Transverse colon (tissue), 4 donors: ENCODE measurements at regions not wholly inside any gene's neighbourhood (a gene's known extent, or its start where the extent isn't known, plus 50 kb on each side); places are given as distances from the start of the nearest gene placed in this dataset.

ENCODE experiments used
- EP300 ChIP-seq: sonication (generic); formaldehyde crosslinking; IDR thresholded peaks from one replicate; pipeline ENCODE4 v1.6.1; 2017; ENCODE audit warnings: antibody characterized with exemption, low read depth
- POLR2AphosphoS5 ChIP-seq, 3 donors: sonication (generic); formaldehyde crosslinking; IDR thresholded peaks; one replicate each; pipeline ENCODE4 v1.6.1; 2016; ENCODE audit warnings: antibody characterized with exemption in 3 of 3
- TF ChIP-seq, protein P1 (sequence below), 5 experiments: fragments of 200-600 bp in 3 of 5; fragments of 450-650 bp in 2 of 5; sonication (generic) in 3 of 5; IDR thresholded peaks; 1 replicate in 2 of 5; 2 replicates in 3 of 5; pipeline ENCODE4 v1.5.1; 2016 to 2017; ENCODE audit warnings: antibody characterized with exemption in 5 of 5, inconsistent platforms in 3 of 5, mild to moderate bottlenecking in 2 of 5, moderate library complexity in 1 of 5

DNA sequence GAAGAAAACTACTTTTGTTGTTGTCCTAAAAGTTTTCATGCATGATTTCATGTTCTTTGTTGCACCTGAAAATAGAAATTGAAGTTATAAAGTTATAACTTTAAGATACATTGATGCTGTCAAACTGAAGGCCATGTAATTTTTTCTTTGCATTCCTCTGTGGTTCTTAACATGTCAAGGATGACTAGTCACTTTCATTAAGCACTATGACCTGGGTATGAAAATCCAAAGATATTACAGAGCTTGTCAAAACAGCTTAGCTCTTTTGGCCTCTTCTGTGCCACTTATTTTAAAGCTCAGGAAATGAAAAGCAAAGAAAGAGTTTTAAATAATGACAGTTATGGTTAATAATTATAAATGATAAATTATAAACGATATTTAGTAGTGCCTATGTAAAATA lies 241.6 kb upstream of the CACNA2D1 start:
- TF ChIP-seq EP300 (no peak), POLR2AphosphoS5 (IDR thresholded peaks at IDR 0.05) (no peak)
- TF ChIP-seq, protein P1, sequence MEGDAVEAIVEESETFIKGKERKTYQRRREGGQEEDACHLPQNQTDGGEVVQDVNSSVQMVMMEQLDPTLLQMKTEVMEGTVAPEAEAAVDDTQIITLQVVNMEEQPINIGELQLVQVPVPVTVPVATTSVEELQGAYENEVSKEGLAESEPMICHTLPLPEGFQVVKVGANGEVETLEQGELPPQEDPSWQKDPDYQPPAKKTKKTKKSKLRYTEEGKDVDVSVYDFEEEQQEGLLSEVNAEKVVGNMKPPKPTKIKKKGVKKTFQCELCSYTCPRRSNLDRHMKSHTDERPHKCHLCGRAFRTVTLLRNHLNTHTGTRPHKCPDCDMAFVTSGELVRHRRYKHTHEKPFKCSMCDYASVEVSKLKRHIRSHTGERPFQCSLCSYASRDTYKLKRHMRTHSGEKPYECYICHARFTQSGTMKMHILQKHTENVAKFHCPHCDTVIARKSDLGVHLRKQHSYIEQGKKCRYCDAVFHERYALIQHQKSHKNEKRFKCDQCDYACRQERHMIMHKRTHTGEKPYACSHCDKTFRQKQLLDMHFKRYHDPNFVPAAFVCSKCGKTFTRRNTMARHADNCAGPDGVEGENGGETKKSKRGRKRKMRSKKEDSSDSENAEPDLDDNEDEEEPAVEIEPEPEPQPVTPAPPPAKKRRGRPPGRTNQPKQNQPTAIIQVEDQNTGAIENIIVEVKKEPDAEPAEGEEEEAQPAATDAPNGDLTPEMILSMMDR (IDR thresholded peaks at IDR 0.05), result no peak
